ENCODE measurements at regions not wholly inside any gene's neighbourhood (a gene's known extent, or its start where the extent isn't known, plus 50 kb on each side); places are given as distances from the start of the nearest gene placed in this dataset.

- no peaks in the 10 kb centered on the region for H3F3A ChIP-seq (ENCODE audit: insufficient read depth, low read length, poor library complexity, severe bottlenecking)
- no peaks in the 10 kb centered on the region for H3K79me2 ChIP-seq (replicated peaks; ENCODE audit: insufficient read depth, low read length)
- no peak overlapping the region for H3K4me3 ChIP-seq (ENCODE audit: low read length)
- H3K27ac ChIP-seq (ENCODE audit: low read length), result no peak overlapping the region
- H3K9me3 ChIP-seq (ENCODE audit: low read length), result no peaks in the 10 kb centered on the region
- H3K9ac ChIP-seq (ENCODE audit: low read length), result no peak overlapping the region
- H3K27me3 ChIP-seq (ENCODE audit: insufficient read depth, low read depth, low read length), result no peaks in the 10 kb centered on the region
- H3K9me2 ChIP-seq (ENCODE audit: insufficient read depth, low read length), result no peaks in the 10 kb centered on the region
- H4K20me1 ChIP-seq (ENCODE audit: insufficient read depth), result no peaks in the 10 kb centered on the region
- TF ChIP-seq RAD21 (conservative IDR thresholded peaks at IDR 0.05), result no peak
- TF ChIP-seq MXI1 (conservative IDR thresholded peaks at IDR 0.05; ENCODE audit: poor library complexity, severe bottlenecking), result no peak
- TF ChIP-seq CTCF (IDR thresholded peaks at IDR 0.05; ENCODE audit: poor library complexity, severe bottlenecking), result no peak
- TF ChIP-seq REST (IDR thresholded peaks at IDR 0.05; ENCODE audit: borderline replicate concordance), result no peak
- TF ChIP-seq EZH2 (IDR thresholded peaks at IDR 0.05; ENCODE audit: borderline replicate concordance, insufficient read depth, low read length, poor library complexity, severe bottlenecking), result no peak
- TF ChIP-seq SMC3 (conservative IDR thresholded peaks at IDR 0.05; ENCODE audit: poor library complexity), result no peak
- no peak for TF ChIP-seq EP300 (conservative IDR thresholded peaks at IDR 0.05; ENCODE audit: poor library complexity, severe bottlenecking)
- no peak for TF ChIP-seq TAF1 (IDR thresholded peaks at IDR 0.05; ENCODE audit: low read depth)
- TF ChIP-seq POLR2AphosphoS5 (IDR thresholded peaks at IDR 0.05), result no peak
- H3K4me2 ChIP-seq (ENCODE audit: low read length), result no peak overlapping the region
- no peaks in the 10 kb centered on the region for H3K36me3 ChIP-seq (ENCODE audit: insufficient read depth, low read length)
- H2AFZ ChIP-seq (ENCODE audit: low read depth, low read length), result no peak overlapping the region
These were observed 80.3 kb upstream of the ABHD2 start for GRCh38 chr15:89007989-89008388.

- H3K4me3 ChIP-seq (ENCODE audit: low read length), result no peak overlapping the region
- no peak overlapping the region for H3K9ac ChIP-seq (ENCODE audit: low read length)
- H3K4me2 ChIP-seq (ENCODE audit: low read length), result no peak overlapping the region
- H3K27me3 ChIP-seq (ENCODE audit: insufficient read depth, low read depth, low read length), result no peaks in the 10 kb centered on the region
- no peak for TF ChIP-seq CTCF (IDR thresholded peaks at IDR 0.05; ENCODE audit: poor library complexity, severe bottlenecking)
- no peak for TF ChIP-seq EZH2 (IDR thresholded peaks at IDR 0.05; ENCODE audit: borderline replicate concordance, insufficient read depth, low read length, poor library complexity, severe bottlenecking)
- no peak for TF ChIP-seq EP300 (conservative IDR thresholded peaks at IDR 0.05; ENCODE audit: poor library complexity, severe bottlenecking)
- no peak for TF ChIP-seq RAD21 (conservative IDR thresholded peaks at IDR 0.05)
- TF ChIP-seq MXI1 (conservative IDR thresholded peaks at IDR 0.05; ENCODE audit: poor library complexity, severe bottlenecking), result no peak
- TF ChIP-seq POLR2AphosphoS5 (IDR thresholded peaks at IDR 0.05), result no peak
- no peak for TF ChIP-seq SMC3 (conservative IDR thresholded peaks at IDR 0.05; ENCODE audit: poor library complexity)
- TF ChIP-seq TAF1 (IDR thresholded peaks at IDR 0.05; ENCODE audit: low read depth), result no peak
- TF ChIP-seq REST (IDR thresholded peaks at IDR 0.05; ENCODE audit: borderline replicate concordance), result no peak
- no peak overlapping the region for H2AFZ ChIP-seq (ENCODE audit: low read depth, low read length)
- H3K9me3 ChIP-seq (ENCODE audit: low read length), result no peaks in the 10 kb centered on the region
- H4K20me1 ChIP-seq (ENCODE audit: insufficient read depth), result no peaks in the 10 kb centered on the region
- H3K79me2 ChIP-seq (replicated peaks; ENCODE audit: insufficient read depth, low read length), result no peaks in the 10 kb centered on the region
- H3K9me2 ChIP-seq (ENCODE audit: insufficient read depth, low read length), result no peaks in the 10 kb centered on the region
- no peaks in the 10 kb centered on the region for H3K36me3 ChIP-seq (ENCODE audit: insufficient read depth, low read length)
- H3K27ac ChIP-seq (ENCODE audit: low read length), result no peak overlapping the region
- no peaks in the 10 kb centered on the region for H3F3A ChIP-seq (ENCODE audit: insufficient read depth, low read length, poor library complexity, severe bottlenecking)
These were observed 79.2 kb upstream of the ABHD2 start for GRCh38 chr15:89009080-89009479.
